HEK293 (cell line): ENCODE measurements at regions not wholly inside any gene's neighbourhood (a gene's known extent, or its start where the extent isn't known, plus 50 kb on each side); places are given as distances from the start of the nearest gene placed in this dataset.
"Not testable (repeated sequence)": the region's sequence is repeated elsewhere in the genome, so short reads cannot be mapped to it uniquely, and the experiment has no call there.

Experiments used
- CTCF ChIA-PET: fragments of 350-600 bp; formaldehyde crosslinking; extraction: SDS; loops from one replicate; lab custom pipeline; 2021; ENCODE audit warnings: antibody characterized with exemption; lab: Yijun Ruan, JAX
- POLR2A ChIA-PET: fragments of 300-600 bp; formaldehyde crosslinking; extraction: SDS; loops from one replicate; lab custom pipeline; 2020; ENCODE audit warnings: antibody characterized with exemption, inconsistent platforms; lab: Yijun Ruan, JAX
- H3K27ac ChIP-seq: fragments of 200-500 bp; sonication (Bioruptor generic); 2 replicates; pipeline ENCODE4 v1.5.1; 2014; ENCODE audit warnings: low read depth, low read length, control low read depth, inconsistent platforms; ENCODE audit errors: extremely low read depth
- H3K36me3 ChIP-seq, 2 experiments: fragments of 200-500 bp in 1 of 2; sonication (Bioruptor generic) in 1 of 2; 1 replicate in 1 of 2; 2 replicates in 1 of 2; pipeline ENCODE4 v1.5.1; 2014 to 2017; ENCODE audit warnings: inconsistent platforms in 2 of 2, low read length in 2 of 2; ENCODE audit not compliant: control insufficient read depth in 2 of 2, insufficient read depth in 1 of 2
- H3K4me1 ChIP-seq: fragments of 200-500 bp; sonication (Bioruptor generic); 2 replicates; pipeline ENCODE4 v1.5.1; 2014; ENCODE audit warnings: mild to moderate bottlenecking, low read length, inconsistent platforms; ENCODE audit not compliant: control insufficient read depth, insufficient read depth
- H3K4me3 ChIP-seq: 2 replicates; pipeline ENCODE4 v1.5.1; 2011; ENCODE audit warnings: low read depth, mild to moderate bottlenecking, control low read depth, low read length, moderate library complexity
- H3K9me3 ChIP-seq: fragments of 200-500 bp; sonication (Bioruptor generic); 2 replicates; pipeline ENCODE4 v1.5.1; 2014; ENCODE audit warnings: low read depth, low read length, inconsistent platforms; ENCODE audit not compliant: control insufficient read depth, insufficient read depth
- BCL11A ChIP-seq: fragments of 450-650 bp; formaldehyde crosslinking; IDR thresholded peaks from 2 replicates; pipeline ENCODE4 v1.5.1; 2016; ENCODE audit warnings: low read depth, missing biosample characterization, missing genetic modification characterization
- BCL11B ChIP-seq: fragments of 450-650 bp; formaldehyde crosslinking; IDR thresholded peaks from 2 replicates; pipeline ENCODE4 v1.5.1; 2016; ENCODE audit warnings: low read depth, missing biosample characterization, missing genetic modification characterization
- HOXA7 ChIP-seq: sonication (generic); formaldehyde crosslinking; IDR thresholded peaks from 2 replicates; pipeline ENCODE4 v1.8.1; 2022; ENCODE audit warnings: missing genetic modification reagents, borderline replicate concordance
- IKZF3 ChIP-seq: fragments of 450-650 bp; IDR thresholded peaks from 2 replicates; pipeline ENCODE4 v1.5.0; 2018; ENCODE audit warnings: missing biosample characterization, mild to moderate bottlenecking, missing genetic modification characterization, moderate library complexity
- KLF1 ChIP-seq: fragments of 450-650 bp; formaldehyde crosslinking; IDR thresholded peaks from 2 replicates; pipeline ENCODE4 v1.5.1; 2016; ENCODE audit warnings: missing biosample characterization, missing genetic modification characterization
- KLF10 ChIP-seq: fragments of 450-650 bp; IDR thresholded peaks from 2 replicates; pipeline ENCODE4 v1.5.1; 2018; ENCODE audit warnings: missing biosample characterization, mild to moderate bottlenecking, missing genetic modification characterization
- KLF7 ChIP-seq: fragments of 450-650 bp; formaldehyde crosslinking; IDR thresholded peaks from 2 replicates; pipeline ENCODE4 v1.5.1; 2016; ENCODE audit warnings: missing biosample characterization, missing genetic modification characterization, borderline replicate concordance
- KLF9 ChIP-seq: fragments of 450-650 bp; formaldehyde crosslinking; IDR thresholded peaks from 2 replicates; pipeline ENCODE4 v1.5.1; 2016; ENCODE audit warnings: missing biosample characterization, missing genetic modification characterization, low read depth
- MZF1 ChIP-seq: fragments of 450-650 bp; formaldehyde crosslinking; IDR thresholded peaks from 2 replicates; pipeline ENCODE4 v1.5.1; 2017; ENCODE audit warnings: missing biosample characterization, missing genetic modification characterization, borderline replicate concordance
- PBX3 ChIP-seq: sonication (generic); formaldehyde crosslinking; IDR thresholded peaks from 2 replicates; pipeline ENCODE4 v1.8.1; 2022; ENCODE audit warnings: mild to moderate bottlenecking, moderate library complexity, missing genetic modification reagents
- SCRT1 ChIP-seq: fragments of 450-650 bp; formaldehyde crosslinking; IDR thresholded peaks from 2 replicates; pipeline ENCODE4 v1.5.1; 2016; ENCODE audit warnings: missing biosample characterization, missing genetic modification characterization, borderline replicate concordance
- SP2 ChIP-seq: fragments of 450-650 bp; formaldehyde crosslinking; IDR thresholded peaks from 2 replicates; pipeline ENCODE4 v1.5.1; 2016; ENCODE audit warnings: missing biosample characterization, missing genetic modification characterization
- ZBTB26 ChIP-seq: fragments of 450-650 bp; formaldehyde crosslinking; optimal IDR thresholded peaks from 2 replicates; pipeline ENCODE3; 2016; ENCODE audit warnings: missing biosample characterization, mild to moderate bottlenecking, missing genetic modification characterization
- ZEB2 ChIP-seq: fragments of 450-650 bp; formaldehyde crosslinking; IDR thresholded peaks from 2 replicates; pipeline ENCODE4 v1.5.1; 2016; ENCODE audit warnings: missing biosample characterization, missing genetic modification characterization
- ZNF221 ChIP-seq: fragments of 450-650 bp; formaldehyde crosslinking; IDR thresholded peaks from 2 replicates; pipeline ENCODE4 v1.5.1; 2017; ENCODE audit warnings: missing biosample characterization, missing genetic modification characterization, borderline replicate concordance
- ZNF23 ChIP-seq: fragments of 450-650 bp; formaldehyde crosslinking; IDR thresholded peaks from 2 replicates; pipeline ENCODE4 v1.5.1; 2016; ENCODE audit warnings: missing biosample characterization, missing genetic modification characterization, borderline replicate concordance
- ZNF239 ChIP-seq: fragments of 450-650 bp; formaldehyde crosslinking; IDR thresholded peaks from 2 replicates; pipeline ENCODE4 v1.5.1; 2016; ENCODE audit warnings: missing biosample characterization, missing genetic modification characterization
- ZNF391 ChIP-seq: fragments of 450-650 bp; formaldehyde crosslinking; IDR thresholded peaks from 2 replicates; pipeline ENCODE4 v1.5.1; 2016; ENCODE audit warnings: low read depth, missing biosample characterization, missing genetic modification characterization, borderline replicate concordance
- ZNF621 ChIP-seq: fragments of 450-650 bp; formaldehyde crosslinking; IDR thresholded peaks from 2 replicates; pipeline ENCODE4 v1.5.1; 2017; ENCODE audit warnings: missing biosample characterization, missing genetic modification characterization
- ZNF624 ChIP-seq: fragments of 450-650 bp; formaldehyde crosslinking; IDR thresholded peaks from 2 replicates; pipeline ENCODE4 v1.5.1; 2017; ENCODE audit warnings: missing biosample characterization, missing genetic modification characterization
- ZNF639 ChIP-seq: fragments of 450-650 bp; formaldehyde crosslinking; IDR thresholded peaks from 2 replicates; pipeline ENCODE4 v1.5.1; 2016; ENCODE audit warnings: missing biosample characterization, missing genetic modification characterization
- ZNF654 ChIP-seq: fragments of 450-650 bp; formaldehyde crosslinking; IDR thresholded peaks from 2 replicates; pipeline ENCODE4 v1.5.1; 2016; ENCODE audit warnings: low read depth, missing biosample characterization, missing genetic modification characterization
- ZNF707 ChIP-seq: fragments of 450-650 bp; formaldehyde crosslinking; IDR thresholded peaks from 2 replicates; pipeline ENCODE4 v1.5.1; 2016; ENCODE audit warnings: missing biosample characterization, missing genetic modification characterization
- ZNF837 ChIP-seq: fragments of 450-650 bp; formaldehyde crosslinking; IDR thresholded peaks from 2 replicates; pipeline ENCODE4 v1.5.1; 2016; ENCODE audit warnings: missing biosample characterization, missing genetic modification characterization
- TF ChIP-seq, protein P1 (sequence below): fragments of 450-650 bp; formaldehyde crosslinking; IDR thresholded peaks from 2 replicates; pipeline ENCODE4 v1.5.1; 2016; ENCODE audit warnings: missing biosample characterization, missing genetic modification characterization, low read depth
- TF ChIP-seq, protein P2 (sequence below): fragments of 450-650 bp; formaldehyde crosslinking; IDR thresholded peaks from 2 replicates; pipeline ENCODE4 v1.5.1; 2016; ENCODE audit warnings: missing biosample characterization, missing genetic modification characterization

GRCh38 chr9:68614121-68614520, 73.4 kb upstream of the TMEM252 start:
- H3K27ac ChIP-seq = no peak overlapping the region
- TF ChIP-seq KLF10 (no peak), ZNF621 (tag by site-specific recombination) (no peak), KLF7 (tag by site-specific recombination) (no peak), ZNF624 (tag by site-specific recombination) (no peak), ZNF654 (no peak), ZNF221 (tag by site-specific recombination) (no peak), KLF9 (no peak), SCRT1 (no peak)
- TF ChIP-seq, all 188 proteins: peak for 0
- ChIA-PET POLR2A (no interaction called here), CTCF (interaction anchor here (0.7 kb wide), 1 partner anchor 9 kb away, joined by 4 read pairs; no protein-coding TSS in a partner anchor)
- Histone ChIP-seq H3K36me3 (no peaks in the 10 kb centered on the region), H3K9me3 (no peaks in the 10 kb centered on the region), H3K4me3 (no peak overlapping the region), H3K4me1 (no peaks in the 10 kb centered on the region)

DNA sequence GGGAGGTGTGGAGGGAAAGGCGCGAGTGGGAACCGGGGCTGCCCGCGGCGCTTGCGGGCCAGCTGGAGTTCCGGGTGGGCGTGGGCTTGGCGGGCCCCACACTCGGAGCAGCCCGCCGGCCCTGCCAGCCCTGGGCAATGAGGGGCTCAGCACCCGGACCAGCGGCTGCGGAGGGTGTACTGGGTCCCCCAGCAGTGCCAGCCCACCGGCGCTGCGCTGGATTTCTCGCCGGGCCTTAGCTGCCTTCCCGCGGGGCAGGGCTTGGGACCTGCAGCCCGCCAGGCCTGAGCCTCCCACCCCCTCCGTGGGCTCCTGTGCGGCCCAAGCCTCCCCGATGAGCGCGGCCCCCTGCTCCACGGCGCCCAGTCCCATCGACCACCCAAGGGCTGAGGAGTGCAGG, 76.3 kb upstream of the TMEM252 start:
- H3K27ac ChIP-seq, H3K9me3 ChIP-seq, CTCF ChIA-PET, H3K4me1 ChIP-seq, H3K36me3 ChIP-seq, POLR2A ChIA-PET, H3K4me3 ChIP-seq: not testable (repeated sequence)

GRCh38 chr9:68619072-68619471, 78.4 kb upstream of the TMEM252 start:
- POLR2A ChIA-PET = no interaction called here
- Histone ChIP-seq H3K27ac (no peak overlapping the region), H3K4me1 (no peaks in the 10 kb centered on the region)

DNA sequence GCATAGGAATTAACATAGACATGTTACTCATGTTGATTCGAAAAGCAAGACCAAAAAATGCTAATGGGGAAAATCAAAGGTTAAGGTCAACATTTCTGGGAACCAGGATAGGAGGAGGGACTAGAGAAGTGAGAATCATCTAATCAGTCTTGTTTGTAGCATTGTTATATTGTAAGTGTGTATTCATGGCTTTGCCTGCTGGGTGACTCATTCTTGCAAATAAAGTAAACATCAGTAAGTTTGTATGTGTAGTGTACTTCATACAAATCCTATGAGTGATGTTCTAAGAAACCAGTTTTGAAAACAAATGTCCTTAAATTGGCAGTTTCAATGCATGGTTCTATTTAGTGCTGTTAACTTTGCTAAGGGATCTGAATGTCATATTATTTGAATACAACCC, 79.0 kb upstream of the TMEM252 start:
- Histone ChIP-seq H3K4me1 (no peaks in the 10 kb centered on the region), H3K36me3 (no peaks in the 10 kb centered on the region), H3K27ac (no peak overlapping the region), H3K4me3 (no peak overlapping the region), H3K9me3 (no peaks in the 10 kb centered on the region)
- ChIA-PET CTCF (no interaction called here), POLR2A (no interaction called here)
- TF ChIP-seq ZNF391 (tag by site-specific recombination) = no peak
- TF ChIP-seq ZNF23 (tag by site-specific recombination) = no peak
- TF ChIP-seq HOXA7 (CRISPR knock-in tag) = no peak
- no peak for TF ChIP-seq BCL11A (tag by site-specific recombination)
- TF ChIP-seq ZBTB26 = no peak
- TF ChIP-seq, protein P1, sequence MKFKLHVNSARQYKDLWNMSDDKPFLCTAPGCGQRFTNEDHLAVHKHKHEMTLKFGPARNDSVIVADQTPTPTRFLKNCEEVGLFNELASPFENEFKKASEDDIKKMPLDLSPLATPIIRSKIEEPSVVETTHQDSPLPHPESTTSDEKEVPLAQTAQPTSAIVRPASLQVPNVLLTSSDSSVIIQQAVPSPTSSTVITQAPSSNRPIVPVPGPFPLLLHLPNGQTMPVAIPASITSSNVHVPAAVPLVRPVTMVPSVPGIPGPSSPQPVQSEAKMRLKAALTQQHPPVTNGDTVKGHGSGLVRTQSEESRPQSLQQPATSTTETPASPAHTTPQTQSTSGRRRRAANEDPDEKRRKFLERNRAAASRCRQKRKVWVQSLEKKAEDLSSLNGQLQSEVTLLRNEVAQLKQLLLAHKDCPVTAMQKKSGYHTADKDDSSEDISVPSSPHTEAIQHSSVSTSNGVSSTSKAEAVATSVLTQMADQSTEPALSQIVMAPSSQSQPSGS (tag by site-specific recombination) = no peak
- TF ChIP-seq BCL11B (tag by site-specific recombination) = no peak
- TF ChIP-seq IKZF3 (tag by site-specific recombination) = no peak
- no peak for TF ChIP-seq ZNF639 (tag by site-specific recombination)
- no peak for TF ChIP-seq KLF1

More at GRCh38 chr9:68619072-68619471, 78.4 kb upstream of the TMEM252 start:
- TF ChIP-seq MZF1 (tag by site-specific recombination) = no peak
- TF ChIP-seq, protein P2, sequence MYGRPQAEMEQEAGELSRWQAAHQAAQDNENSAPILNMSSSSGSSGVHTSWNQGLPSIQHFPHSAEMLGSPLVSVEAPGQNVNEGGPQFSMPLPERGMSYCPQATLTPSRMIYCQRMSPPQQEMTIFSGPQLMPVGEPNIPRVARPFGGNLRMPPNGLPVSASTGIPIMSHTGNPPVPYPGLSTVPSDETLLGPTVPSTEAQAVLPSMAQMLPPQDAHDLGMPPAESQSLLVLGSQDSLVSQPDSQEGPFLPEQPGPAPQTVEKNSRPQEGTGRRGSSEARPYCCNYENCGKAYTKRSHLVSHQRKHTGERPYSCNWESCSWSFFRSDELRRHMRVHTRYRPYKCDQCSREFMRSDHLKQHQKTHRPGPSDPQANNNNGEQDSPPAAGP (tag by site-specific recombination) = no peak
- no peak for TF ChIP-seq ZNF837 (tag by site-specific recombination)
- TF ChIP-seq ZNF624 (tag by site-specific recombination) = no peak
- no peak for TF ChIP-seq SP2
- no peak for TF ChIP-seq ZNF707 (tag by site-specific recombination)
- TF ChIP-seq ZNF239 (tag by site-specific recombination) = no peak
- no peak for TF ChIP-seq PBX3 (CRISPR knock-in tag)
- TF ChIP-seq ZEB2 = no peak
- TF ChIP-seq, all 188 proteins: peak for 0
- Histone ChIP-seq H3K9me3 (no peaks in the 10 kb centered on the region), H3K4me3 (no peak overlapping the region), H3K36me3 (no peaks in the 10 kb centered on the region)
- CTCF ChIA-PET = no interaction called here
